ENCODE measurements at regions not wholly inside any gene's neighbourhood (a gene's known extent, or its start where the extent isn't known, plus 50 kb on each side); places are given as distances from the start of the nearest gene placed in this dataset.
A peak's percentile ranks its signal among the peaks of the same experiment; 100 is the strongest.

GRCh38 chr5:3963652-3964051 lies 368.0 kb downstream of the IRX1 start:
- DNase-seq, result no peak

DNA sequence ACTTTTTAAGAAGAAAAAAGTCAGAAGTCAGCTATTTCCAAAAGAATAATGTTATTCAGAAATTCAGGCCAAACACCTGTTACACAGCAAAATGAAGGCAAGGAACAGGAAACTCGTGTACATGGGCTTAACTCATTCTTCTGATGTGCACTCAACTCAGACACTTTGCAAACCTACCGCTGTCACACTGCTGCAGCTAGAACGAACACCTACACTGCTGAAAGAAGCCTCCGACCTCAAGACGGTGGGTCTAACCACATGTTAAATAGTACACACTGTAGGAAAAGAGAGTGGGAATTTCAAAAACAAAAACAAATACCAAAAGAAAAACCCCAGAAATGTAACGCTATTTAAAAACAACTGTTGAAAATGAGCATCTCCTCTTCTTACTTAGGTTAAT lies 384.5 kb downstream of the IRX1 start:
- DNase-seq, result no peak

DNA sequence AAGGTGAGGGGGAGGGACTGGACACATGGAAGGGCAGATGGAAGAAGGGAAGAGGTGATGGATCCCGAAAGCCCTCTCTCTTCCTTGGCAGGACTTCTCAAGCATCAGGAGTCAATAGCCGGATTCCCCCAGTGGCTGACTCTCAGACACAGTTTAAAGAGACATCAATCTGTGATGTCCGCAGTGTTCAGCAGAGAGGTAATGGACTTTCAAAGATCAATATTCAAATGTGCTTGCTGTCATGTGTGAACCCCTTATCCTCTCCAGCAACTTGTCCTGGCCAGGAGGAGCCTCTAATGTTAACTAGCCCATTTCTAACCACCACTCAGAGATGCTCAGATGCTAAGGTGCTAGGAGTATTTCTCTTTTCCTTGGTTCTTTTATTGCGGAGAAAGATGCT lies 392.2 kb downstream of the IRX1 start:
- no peak for DNase-seq

DNA sequence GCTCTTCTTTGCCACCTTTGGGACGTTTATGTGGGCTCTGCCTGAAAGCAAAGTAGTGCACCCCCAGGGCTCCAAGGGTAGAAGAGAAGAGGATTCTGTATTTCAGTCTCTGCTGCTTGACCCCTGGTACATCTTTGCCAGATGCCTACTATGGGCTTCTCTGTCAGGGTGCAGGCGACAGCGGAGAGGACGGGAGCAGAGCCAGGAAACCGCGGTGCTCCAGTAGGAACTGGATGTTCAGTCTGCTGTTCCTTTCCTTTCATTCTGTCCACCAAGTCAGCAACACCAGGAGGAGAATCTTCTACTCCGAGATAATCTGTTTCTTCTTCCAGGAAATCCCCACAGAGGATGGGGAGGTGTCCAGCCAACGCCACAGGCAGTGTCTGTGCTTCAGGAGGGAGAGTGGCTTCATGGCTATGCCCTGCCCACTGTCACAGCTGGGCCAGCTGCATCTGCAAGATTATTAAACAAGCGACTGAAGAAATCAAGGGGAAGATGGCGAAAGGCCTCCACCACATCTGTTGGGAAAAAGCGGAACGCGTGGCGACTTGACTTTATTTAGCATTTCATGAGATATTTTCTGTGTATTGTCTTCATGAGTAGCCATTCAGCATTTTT lies 398.3 kb downstream of the IRX1 start:
- DNase-seq, result no peak

DNA sequence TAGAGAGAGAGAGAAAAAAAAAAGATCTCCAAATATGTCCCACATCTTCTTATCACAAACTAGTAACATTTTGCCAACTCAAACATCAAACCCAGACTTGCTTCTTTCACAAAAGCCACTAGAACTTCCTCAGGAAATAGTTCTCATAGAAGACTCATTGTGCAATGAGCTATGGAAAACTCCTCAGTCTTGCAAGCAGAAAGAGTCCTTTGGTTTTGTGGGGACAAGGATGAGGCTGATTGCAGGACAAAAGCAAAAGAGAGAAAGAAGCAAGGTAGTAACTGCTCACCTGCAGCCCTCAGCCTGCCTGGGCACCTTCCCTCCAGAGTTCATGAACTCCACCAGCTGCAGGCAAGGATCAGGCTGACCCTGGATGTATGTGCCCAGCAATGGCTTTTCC lies 399.0 kb downstream of the IRX1 start:
- DNase-seq, result no peak

DNA sequence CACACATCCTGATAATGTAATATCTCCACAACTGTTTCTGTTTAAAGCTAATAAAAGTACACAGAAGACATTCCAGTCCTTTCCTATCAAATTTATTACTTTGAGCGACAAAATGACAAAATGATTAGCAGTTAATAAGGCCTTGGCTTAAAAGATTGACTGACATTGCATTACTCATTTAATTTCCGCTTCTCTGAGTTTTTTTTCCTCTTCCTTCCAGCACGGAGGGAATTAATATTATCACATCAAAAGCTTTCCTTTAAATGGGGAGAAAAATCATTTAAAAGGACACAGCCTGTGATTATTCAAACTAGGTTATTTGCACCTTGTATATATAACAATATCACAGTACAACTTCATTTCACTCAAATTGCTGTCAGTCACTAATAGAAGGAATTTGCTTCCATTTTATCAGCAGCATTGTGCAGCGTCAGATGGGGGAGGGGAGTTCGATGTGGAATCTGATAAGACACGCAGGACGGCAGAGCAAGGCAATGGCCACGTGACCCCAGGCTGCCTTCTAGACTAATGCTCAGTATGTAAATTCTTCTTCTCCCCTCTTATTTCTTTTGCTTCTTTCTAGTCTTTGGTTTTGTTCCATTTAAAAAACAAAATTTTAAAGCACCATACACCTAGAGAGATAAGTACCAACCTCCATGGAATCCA lies 400.5 kb downstream of the IRX1 start:
- DNase-seq, result no peak

GRCh38 chr5:3996707-3997336 lies 401.2 kb downstream of the IRX1 start:
- DNase-seq, result no peak

DNA sequence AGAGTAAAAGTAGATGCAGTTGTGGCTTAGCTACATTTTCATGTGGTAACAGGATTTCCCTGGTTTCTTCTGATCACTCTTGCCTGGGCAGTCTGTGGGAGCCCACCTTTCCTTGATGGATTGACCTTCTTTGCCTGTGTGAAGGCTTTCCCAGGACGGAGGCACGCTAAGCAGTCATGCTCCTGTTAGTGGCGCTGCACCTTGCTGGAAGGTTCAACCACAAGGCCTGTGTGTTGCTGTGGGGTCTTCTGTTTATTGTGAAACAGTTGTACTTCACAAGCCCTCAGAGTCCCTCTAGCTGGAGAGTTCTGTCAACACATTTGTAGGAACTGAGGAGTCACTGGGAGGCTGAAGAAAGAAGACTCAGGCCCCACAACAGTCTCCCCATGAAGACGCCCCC lies 402.0 kb downstream of the IRX1 start:
- DNase-seq, result no peak

DNA sequence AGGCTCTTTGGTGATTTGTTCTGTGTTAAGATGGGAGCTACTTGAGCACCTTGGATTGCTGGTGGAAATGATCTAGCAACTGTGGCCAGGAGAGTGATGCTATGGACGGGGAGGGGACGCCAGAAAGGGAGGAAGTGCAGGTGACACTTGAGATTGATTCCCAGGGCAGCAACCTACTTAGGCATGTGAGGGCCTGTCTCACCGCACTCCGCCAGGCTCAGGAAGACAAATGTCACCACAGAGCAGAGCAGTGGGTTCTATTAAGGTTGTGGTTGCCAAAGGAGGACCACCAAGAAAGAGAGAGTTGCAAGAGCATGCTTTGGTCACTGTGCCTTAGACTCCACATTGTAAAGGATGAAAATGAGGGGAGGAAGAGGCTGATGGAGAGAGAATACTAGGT lies 404.3 kb downstream of the IRX1 start:
- DNase-seq, result peak in 1 of 3 experiments; percentile 80

GRCh38 chr5:4001004-4001403 lies 405.4 kb downstream of the IRX1 start:
- DNase-seq, result no peak

- no peak for DNase-seq
Observed at GRCh38 chr5:4001758-4002533, 406.3 kb downstream of the IRX1 start.

DNA sequence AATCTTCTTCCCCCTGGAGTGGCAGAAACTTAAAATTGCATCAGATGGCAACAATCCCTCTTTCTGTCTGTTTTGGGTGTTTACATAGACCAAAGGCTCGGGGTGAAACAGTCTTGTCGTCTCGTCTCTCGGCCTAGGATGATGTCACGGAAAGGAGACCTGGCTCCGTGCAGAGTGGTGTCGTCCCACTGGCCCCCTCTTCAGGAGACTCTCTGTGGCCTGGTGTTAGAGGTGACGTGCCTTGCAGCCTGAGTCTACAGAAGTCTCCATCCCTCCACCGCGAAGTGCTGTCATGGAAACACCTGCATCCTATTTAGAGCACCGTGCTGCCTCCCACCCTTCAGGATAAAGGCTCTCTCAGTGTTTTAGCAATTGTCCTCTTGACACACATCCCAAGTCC lies 409.7 kb downstream of the IRX1 start:
- DNase-seq, result no peak

GRCh38 chr5:4007001-4007400 lies 411.4 kb downstream of the IRX1 start:
- no peak for DNase-seq

DNA sequence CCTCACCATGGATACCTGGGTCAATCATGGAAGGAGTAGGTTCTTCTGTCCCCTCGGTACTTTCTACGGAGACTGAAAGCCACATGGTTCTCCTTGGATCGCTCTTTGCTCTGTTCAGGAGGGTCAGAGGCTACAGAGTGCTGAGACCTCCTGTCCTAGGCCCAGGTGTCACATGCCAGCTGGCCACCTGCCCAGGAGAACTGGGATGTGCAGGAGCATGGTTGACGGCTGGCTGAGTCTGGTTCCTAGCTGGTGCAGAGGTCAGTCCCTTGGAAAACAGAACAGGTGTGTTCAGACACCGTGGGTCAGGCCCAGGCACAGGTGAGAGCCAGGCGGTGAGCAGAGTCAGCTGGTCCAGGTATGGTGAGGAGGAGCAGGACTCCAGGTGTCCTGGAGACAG lies 416.3 kb downstream of the IRX1 start:
- no peak for DNase-seq

DNA sequence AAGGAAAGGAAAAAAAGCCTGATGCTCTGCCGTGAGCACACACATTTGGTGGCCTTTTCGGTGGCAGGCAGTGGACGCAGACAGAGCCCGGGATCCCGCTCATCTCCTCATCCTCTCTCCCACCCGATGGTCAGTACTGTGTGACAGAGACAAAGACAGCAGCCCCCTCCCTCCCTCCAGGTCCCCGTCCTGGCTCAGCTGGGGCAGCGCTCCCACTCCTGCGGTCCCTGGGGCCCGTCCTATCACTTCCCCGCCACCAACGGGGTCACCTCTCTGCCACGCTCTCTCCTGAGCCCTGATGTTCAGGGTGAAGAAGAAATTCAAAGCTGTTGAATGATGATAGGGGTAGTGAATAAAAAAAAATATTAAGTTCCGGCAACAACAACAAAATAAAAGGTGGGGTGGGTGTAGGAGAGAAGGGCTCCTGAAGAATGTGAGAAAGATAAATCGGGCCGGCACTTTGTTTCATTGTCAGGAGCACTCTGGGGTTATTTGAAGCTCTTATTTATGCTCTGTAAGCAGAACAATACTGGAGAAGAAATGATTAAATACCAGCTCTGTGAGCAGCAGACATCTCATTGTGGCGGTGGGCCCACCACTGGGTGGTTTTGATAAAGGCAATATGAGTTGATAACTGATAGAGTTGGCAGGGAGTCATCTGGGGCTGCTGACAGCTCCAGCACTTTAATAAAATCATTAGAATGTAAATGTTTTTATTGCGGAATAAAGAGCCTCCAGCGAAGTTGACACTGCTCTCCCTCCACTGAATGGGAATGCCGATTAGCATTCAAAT lies 417.7 kb downstream of the IRX1 start:
- DNase-seq, result no peak

DNA sequence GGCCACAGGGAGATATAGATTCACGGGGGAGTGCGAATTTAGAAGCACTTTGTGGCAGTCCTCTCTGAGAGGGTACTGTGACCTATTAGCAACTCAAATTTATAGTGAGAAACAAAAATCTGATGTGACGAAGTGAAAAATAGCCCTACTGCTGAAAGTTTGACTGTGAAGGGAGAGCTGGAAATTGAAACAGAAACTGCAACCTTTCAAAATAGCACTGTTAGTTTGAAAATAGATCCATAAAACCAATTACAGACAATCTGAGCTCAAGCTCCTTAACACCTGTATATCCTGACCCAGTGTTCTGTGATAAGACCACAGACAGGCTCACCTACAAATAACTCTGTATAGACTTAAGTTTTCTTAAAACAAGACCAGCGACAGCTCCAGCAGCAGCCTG lies 420.1 kb downstream of the IRX1 start:
- DNase-seq, result no peak

DNA sequence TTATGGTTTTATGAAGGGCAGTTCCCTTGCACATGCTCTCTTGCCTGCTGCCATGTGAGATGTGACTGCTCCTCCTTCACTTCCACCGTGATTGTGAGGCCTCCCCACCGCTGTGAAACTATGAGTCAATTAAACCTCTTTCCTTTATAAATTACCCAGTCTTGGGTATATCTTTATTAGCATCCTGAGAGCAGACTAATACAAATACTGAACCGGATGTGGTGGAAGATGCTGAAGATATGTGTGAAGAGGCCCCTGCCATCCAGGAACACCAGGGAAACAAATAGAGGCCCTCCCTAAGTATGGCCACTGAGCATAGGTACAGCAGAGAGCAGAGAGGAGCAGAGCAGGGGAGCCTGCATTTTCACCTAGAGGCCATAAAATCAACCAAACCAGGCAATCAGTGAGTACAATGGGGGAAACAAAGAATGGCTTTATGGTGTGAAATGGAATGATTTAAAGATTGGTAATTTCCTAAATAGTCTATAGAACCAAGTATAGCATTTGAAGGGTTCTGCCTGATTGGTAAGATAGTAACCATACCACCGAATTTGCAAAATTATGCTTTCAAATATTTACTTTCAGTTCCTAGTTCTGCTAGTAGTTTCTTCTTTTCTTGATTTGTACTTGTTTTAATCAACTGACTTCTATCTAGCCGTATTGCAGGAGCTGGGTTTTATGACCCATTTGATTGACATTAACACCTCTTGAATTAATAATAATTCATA lies 421.6 kb downstream of the IRX1 start:
- DNase-seq, result no peak

- DNase-seq, result no peak
Observed at GRCh38 chr5:4018007-4018406, 422.4 kb downstream of the IRX1 start.

GRCh38 chr5:4019009-4019769 lies 423.6 kb downstream of the IRX1 start:
- DNase-seq, result no peak

GRCh38 chr5:4019841-4020240 lies 424.2 kb downstream of the IRX1 start:
- DNase-seq, result no peak

DNA sequence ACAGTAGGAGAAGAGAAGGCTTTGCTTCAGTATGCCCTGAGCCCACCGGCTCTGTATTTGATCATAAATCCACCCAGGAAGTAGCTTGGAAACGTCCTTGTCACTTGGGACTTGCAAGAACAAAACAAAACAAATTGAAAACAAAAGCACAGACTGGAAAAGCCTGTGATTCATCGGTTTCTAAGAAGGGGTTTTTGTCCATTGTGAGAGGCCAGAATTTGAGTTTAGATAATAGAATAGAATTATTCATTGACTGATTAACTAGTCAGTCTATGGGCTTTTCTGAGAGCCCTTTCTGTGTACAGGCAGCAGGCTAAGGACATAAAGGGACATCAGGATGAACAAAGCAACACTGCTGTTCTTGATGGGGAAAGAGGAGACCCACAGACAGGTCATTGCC lies 424.8 kb downstream of the IRX1 start:
- no peak for DNase-seq

Measured in NCI-H1417 (cell line).